ENCODE measurements at regions not wholly inside any gene's neighbourhood (a gene's known extent, or its start where the extent isn't known, plus 50 kb on each side); places are given as distances from the start of the nearest gene placed in this dataset.

DNA sequence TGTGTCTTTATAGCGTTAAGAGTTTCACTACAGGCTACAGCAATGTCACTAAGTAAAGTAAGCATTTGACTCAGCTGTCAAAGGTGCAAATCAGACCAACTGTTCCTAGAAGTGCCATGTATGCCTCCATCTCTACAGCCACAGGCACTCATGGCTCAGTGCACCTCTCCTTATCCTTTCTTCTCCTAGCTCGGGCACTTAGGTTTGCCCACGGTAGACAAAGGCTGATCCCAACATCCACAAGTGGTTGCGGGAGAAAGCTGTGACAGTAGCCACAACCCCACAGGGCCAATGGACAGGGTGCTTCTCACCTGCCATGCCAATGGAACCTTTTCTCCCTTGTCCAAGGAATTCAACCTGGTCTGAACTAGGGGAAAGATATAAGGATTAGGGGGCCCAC lies 228.5 kb upstream of the EXOC2 start:
- DNase-seq (ENCODE audit: low read depth, low spot score): no peak
- no peak overlapping the region for H3K27ac ChIP-seq

DNA sequence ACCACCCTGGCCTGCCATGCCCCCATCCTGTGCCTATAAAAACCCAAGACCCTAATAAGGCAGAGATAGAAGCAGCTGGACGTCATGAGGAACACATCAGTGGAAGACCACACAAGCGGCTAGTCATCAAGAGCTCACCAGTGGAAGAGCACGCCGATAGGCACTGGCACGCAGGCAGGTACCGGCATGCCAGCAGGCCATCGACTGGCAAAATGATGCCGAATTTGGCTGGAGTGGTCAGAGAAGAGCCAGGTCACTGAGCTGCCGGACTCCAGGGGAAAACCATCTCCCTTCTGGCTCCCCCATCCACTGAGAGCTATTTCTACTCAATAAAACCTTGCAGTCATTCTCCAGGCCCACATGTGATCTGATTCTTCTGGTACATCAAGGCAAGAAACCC lies 227.6 kb upstream of the EXOC2 start:
- DNase-seq (ENCODE audit: low read depth, low spot score): no peak
- no peak overlapping the region for H3K27ac ChIP-seq

DNA sequence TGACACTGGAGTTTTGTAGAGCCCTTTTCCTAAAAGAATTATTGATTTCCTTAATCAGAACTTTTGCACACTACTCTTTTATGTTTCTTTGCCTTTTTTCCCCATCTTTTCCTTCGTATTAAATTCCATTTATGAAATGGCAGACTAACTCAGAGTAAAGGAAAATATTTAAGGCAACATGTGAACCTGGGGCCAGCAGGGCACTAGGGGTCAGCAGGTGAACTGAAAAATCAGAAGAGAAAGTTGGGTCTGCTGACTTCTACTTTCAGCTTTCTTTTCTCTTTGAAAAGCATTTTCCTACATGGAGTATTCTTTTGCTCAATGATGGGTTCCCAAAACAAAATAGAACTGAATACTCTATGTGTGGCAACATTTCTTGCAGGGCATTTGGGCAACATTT lies 226.6 kb upstream of the EXOC2 start:
- DNase-seq (ENCODE audit: low read depth, low spot score): no peak
- no peak overlapping the region for H3K27ac ChIP-seq

- no peak overlapping the region for H3K27ac ChIP-seq
- DNase-seq (ENCODE audit: low read depth, low spot score): no peak
Measured at GRCh38 chr6:917939-918338, 225.0 kb upstream of the EXOC2 start.

DNA sequence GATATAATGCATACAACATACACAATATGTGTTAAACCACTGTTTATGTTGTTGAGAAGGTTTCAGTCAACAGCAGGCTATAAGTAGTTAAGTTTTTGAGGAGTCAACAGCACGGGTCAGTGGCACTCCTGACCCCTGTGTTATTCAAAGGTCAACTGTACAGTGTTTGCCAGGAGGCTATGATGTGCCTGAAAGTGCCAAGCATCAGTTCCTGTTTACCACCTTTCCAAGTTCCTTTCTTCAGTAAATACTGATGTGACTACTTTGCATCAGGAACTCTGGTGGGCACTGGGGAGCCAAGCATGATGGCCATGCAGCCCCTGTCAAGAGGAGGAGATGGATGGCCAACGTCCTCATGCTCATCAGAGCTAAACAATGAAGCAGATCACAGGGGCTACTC lies 224.4 kb upstream of the EXOC2 start:
- H3K27ac ChIP-seq: no peak overlapping the region
- no peak for DNase-seq (ENCODE audit: low read depth, low spot score)

- no peak overlapping the region for H3K27ac ChIP-seq
- no peak for DNase-seq (ENCODE audit: low read depth, low spot score)
Measured at GRCh38 chr6:916131-916530, 223.2 kb upstream of the EXOC2 start.

DNA sequence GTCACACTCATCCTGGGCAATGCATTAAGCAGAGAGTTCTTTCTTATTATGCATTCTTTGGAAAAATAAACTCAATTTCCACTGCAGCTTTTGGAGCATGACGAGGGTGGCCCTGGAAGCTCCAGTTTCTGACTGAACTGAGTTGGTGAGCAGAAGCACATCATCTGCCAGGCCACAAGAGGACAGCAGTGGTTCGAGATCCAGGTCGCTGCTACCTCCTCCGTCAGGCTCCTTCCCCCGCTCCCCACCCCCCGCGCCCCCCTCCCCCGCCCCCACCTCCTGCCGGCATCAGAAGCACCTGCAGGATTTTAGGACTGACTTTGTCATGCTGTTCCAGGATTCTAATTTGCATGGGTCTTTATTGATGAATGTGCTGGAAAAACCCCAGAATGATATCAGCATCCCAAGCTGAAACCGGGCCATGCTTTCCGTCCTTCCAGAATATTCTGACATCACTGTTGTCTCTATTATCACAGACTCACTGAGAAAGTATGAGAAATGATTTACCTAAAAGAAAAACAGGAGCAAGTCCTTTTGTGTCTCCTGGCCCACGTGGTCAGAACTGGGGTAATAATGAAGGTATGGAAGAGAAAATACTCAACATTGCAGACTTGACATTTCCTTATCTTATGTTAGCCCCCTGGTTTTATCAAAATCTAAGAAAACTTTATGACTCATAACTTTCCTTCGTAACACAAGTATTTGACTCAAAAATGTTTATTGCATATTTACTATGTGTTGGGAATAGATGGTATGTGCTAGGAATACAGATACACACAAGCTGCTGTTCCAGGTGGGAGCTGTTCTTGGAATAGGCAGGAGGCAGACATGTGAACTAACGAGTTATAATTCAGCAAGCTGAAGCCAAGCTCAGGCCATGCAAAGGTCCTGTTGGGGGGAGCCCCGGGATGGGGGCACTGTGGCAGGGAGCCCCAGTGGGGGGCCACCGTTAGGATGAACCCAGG lies 220.2 kb upstream of the EXOC2 start:
- DNase-seq (ENCODE audit: low read depth, low spot score): no peak

DNA sequence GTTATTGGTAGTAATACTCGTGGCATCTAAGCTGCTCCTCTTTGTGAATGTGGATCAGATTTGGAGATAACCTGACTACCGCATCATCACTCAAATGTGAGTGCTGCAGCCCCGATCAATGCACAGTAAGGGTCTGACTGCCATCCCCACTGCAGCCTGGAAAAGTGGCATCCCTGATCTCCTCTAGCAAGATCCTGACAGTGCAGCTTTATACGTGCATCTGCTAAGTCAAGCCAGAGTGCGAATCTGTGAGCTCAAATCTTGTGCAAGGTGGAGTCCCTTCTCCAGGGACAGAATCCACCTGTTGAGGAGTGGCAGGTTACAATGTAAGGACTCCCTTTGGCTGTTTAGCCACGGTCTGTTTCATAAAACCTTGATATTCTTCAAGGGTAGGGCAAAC lies 215.0 kb upstream of the EXOC2 start:
- H3K27ac ChIP-seq: no peak overlapping the region
- DNase-seq (ENCODE audit: low read depth, low spot score): no peak

More for the DNA sequence above, 220.2 kb upstream of the EXOC2 start:
- no peak overlapping the region for H3K27ac ChIP-seq

GRCh38 chr6:906920-907319 lies 214.0 kb upstream of the EXOC2 start:
- no peak overlapping the region for H3K27ac ChIP-seq
- DNase-seq (ENCODE audit: low read depth, low spot score): no peak

- DNase-seq (ENCODE audit: low read depth, low spot score): no peak
- H3K27ac ChIP-seq: no peak overlapping the region
Measured at GRCh38 chr6:905556-905955, 212.6 kb upstream of the EXOC2 start.

- no peak for DNase-seq (ENCODE audit: low read depth, low spot score)
- no peak overlapping the region for H3K27ac ChIP-seq
Measured at GRCh38 chr6:904994-905393, 212.1 kb upstream of the EXOC2 start.

DNA sequence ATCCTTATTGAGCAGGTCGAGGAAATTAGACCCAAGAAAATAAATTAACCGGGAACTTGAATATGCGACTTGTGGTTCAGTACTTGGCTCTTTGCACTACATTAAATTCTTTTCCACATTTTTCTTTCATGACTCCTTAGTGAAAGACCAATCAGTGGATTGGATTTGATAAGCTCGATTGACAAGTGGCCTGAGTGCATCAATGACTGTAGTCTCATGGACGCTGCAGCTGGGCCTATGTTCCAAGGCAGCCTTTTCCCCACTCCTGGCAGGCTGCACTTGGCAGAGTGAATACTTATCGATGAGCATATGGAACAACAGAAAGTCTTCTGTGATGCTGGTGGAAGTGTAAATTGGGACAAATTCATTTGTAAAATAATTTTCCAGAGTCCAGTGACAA lies 210.8 kb upstream of the EXOC2 start:
- H3K27ac ChIP-seq: no peak overlapping the region
- DNase-seq (ENCODE audit: low read depth, low spot score): no peak

- DNase-seq (ENCODE audit: low read depth, low spot score): no peak
- H3K27ac ChIP-seq: no peak overlapping the region
Measured at GRCh38 chr6:901696-902460, 208.9 kb upstream of the EXOC2 start.

DNA sequence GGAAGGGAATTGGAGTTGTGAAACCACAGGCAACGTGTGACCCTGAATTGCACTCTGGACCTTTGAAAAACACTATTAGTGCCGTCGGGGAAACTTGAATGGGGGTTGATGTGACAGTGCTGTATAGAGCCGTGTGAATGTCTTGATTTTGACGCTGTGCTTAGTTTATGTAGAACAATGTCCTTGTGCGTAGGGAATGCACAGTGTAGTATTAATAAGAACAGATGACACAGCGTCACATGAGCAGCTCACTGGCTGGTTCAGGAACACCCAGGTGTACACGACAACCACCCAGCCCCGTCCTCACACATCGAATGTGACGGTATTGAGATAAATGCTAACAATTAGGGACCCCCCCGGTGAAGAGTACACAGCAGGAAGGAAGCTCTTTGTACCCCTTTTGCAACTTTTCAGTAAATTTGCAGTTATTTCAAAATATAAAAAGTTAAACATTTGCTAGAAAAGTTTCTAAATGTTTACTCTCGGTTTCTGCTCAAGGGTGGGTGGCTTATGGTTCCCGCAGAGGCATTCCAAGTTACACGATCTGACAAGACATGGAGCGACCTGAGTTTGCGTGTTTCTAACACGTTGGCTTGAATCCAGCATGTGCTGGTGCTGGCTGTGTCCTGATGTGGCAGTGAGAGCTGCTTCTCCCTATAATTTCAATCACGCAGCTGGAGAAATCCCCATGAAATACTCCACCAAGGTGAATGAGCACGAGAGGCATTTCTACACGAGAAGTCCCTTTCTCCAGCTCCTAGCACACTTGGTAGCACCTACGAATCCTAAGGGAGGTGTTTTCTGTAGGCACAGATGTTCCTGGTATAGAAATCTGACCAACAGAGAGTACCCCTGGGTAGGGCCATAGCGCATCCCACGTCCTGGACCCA lies 208.0 kb upstream of the EXOC2 start:
- no peak overlapping the region for H3K27ac ChIP-seq
- DNase-seq (ENCODE audit: low read depth, low spot score): no peak

DNA sequence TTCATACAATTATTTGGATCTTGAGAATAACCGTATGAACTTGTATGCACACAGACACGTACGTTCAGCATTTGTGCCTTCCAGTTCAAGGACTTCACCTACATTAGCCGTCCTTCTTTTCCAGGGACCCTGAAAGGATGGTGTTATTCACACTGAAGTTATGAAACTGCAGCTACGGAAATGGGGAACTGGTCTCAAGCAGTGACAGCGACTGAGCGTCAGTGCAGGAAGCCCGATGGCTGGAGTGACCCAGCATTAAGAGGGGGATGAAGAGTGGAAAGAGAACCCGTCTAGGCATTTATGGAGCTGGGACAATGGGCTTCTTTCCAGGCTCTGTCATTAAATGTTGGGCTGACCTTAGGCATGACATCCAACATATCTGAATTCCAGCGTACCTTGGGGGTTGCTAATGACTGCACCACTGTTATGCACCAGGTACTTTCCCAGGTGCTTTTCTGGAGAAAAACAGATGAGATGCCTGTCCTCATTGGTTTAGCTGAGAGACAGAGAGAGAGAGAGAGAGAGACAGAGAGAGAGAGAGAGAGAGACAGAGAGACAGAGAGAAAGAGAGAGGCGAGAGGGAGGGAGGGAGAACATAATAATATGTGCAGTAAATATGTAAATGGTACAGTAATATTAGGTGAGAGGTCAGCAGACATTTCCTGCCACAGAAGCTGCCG lies 204.7 kb upstream of the EXOC2 start:
- H3K27ac ChIP-seq: no peak overlapping the region
- no peak for DNase-seq (ENCODE audit: low read depth, low spot score)

- DNase-seq (ENCODE audit: low read depth, low spot score): no peak
- no peak overlapping the region for H3K27ac ChIP-seq
Measured at GRCh38 chr6:894274-894673, 201.3 kb upstream of the EXOC2 start.

- H3K27ac ChIP-seq: no peak overlapping the region
Measured at GRCh38 chr6:890995-891394, 198.1 kb upstream of the EXOC2 start.

GRCh38 chr6:890201-890600 lies 197.3 kb upstream of the EXOC2 start:
- DNase-seq (ENCODE audit: low read depth, low spot score): no peak
- no peak overlapping the region for H3K27ac ChIP-seq

More at GRCh38 chr6:890995-891394, 198.1 kb upstream of the EXOC2 start:
- DNase-seq (ENCODE audit: low read depth, low spot score): no peak

DNA sequence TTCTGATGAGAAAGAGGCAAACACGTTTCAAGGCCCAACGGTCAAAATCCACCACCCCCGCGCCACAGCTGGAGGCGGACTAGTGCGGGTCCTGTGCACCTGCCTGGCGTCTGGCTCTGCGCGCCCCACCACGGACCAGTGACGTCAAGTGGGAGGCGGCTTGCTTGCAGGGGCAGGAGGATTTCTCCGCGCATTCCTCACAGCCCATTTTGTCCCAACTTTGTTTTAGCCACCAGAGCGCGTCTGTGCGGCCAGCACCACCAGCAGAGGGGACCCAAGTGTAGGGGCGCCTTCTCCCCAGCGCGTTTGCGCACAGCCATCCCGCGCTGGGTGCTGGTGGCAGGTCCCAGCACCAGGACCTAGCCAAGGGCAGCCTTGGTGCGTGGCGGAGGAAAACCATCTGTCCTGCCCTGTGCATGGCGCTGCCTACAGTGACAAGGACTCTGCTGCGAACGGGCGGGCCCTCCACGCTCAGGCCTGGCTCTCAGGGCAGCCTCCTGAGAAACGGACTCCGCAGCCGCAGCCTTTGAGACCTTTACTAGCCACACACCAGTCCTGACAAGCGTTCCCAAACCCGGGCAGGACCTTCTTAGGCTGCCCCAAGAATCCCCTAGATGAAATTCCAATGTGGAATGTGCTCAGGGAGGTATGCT lies 194.8 kb upstream of the EXOC2 start:
- DNase-seq (ENCODE audit: low read depth, low spot score): no peak
- no peak overlapping the region for H3K27ac ChIP-seq
